ENCODE measurements at regions not wholly inside any gene's neighbourhood (a gene's known extent, or its start where the extent isn't known, plus 50 kb on each side); places are given as distances from the start of the nearest gene placed in this dataset.
"Not testable (repeated sequence)": the region's sequence is repeated elsewhere in the genome, so short reads cannot be mapped to it uniquely, and the experiment has no call there.

DNA sequence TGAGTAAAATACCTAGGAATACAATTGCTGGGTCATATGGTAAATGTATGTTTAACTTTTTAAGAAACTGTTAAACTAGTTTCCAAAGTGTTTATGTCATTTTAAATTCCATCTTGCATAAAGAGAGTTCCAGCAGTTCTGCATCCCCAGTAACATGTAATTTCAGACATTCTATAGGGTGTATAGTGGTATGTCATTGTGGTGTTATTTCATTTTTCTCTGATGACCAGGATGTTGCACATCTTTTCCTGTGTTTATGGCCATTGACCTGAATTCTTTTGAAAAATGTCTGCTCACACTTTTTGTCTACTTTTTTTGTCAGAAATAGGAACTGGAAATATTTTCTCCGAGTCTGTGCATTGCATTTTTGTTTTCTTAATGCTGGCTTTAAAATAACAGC lies 128.9 kb downstream of the TMEM200A start:
- no peak overlapping the region for H3K4me3 ChIP-seq (ENCODE audit: low read depth, low read length)
- TF ChIP-seq, protein P1, sequence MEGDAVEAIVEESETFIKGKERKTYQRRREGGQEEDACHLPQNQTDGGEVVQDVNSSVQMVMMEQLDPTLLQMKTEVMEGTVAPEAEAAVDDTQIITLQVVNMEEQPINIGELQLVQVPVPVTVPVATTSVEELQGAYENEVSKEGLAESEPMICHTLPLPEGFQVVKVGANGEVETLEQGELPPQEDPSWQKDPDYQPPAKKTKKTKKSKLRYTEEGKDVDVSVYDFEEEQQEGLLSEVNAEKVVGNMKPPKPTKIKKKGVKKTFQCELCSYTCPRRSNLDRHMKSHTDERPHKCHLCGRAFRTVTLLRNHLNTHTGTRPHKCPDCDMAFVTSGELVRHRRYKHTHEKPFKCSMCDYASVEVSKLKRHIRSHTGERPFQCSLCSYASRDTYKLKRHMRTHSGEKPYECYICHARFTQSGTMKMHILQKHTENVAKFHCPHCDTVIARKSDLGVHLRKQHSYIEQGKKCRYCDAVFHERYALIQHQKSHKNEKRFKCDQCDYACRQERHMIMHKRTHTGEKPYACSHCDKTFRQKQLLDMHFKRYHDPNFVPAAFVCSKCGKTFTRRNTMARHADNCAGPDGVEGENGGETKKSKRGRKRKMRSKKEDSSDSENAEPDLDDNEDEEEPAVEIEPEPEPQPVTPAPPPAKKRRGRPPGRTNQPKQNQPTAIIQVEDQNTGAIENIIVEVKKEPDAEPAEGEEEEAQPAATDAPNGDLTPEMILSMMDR (conservative IDR thresholded peaks at IDR 0.05; ENCODE audit: low read depth, low read length) = no peak
- DNase-seq (ENCODE audit: low read depth) = no peak

DNA sequence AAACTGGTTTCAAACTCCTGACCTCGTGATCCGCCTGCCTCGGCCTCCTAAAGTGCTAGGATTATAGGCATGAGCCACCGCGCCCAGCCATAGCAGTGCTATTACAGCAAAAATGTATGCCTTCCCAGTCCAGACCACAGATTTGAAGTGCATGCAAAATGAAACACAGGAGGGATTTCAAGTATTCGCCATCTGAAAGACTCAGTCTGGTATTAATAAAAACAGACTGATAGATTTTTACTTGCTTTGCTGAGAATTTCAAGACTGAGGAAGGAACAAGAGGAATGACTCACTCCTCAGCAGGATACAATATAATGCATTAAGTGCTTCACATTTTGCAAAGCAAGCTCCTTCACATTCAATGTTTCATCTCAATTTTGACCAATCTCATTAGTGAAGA lies 134.9 kb downstream of the TMEM200A start:
- TF ChIP-seq, protein P1 (conservative IDR thresholded peaks at IDR 0.05; ENCODE audit: low read depth, low read length) = no peak
- H3K4me3 ChIP-seq (ENCODE audit: low read depth, low read length) = no peak overlapping the region
- DNase-seq (ENCODE audit: low read depth) = no peak

DNA sequence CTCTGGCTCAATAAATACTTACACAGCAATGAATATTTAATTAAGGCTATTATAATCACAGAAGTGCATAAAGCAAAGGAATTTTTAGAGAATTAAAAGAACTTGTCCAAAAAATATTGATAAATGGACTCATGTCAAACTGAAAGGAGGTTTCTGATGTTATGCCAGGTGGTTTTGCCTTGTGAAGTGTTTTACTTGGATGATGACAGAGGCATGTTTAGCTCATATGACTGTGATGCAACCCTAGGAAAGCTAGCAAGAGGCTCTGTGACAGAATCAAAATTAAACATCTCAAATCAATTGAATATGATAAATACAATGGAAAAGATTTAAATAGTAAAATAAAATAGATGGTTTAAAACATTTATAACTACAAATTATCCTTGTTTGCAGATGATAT lies 137.3 kb downstream of the TMEM200A start:
- no peak for DNase-seq (ENCODE audit: low read depth)
- H3K4me3 ChIP-seq (ENCODE audit: low read depth, low read length) = no peak overlapping the region
- TF ChIP-seq, protein P1 (conservative IDR thresholded peaks at IDR 0.05; ENCODE audit: low read depth, low read length) = no peak

DNA sequence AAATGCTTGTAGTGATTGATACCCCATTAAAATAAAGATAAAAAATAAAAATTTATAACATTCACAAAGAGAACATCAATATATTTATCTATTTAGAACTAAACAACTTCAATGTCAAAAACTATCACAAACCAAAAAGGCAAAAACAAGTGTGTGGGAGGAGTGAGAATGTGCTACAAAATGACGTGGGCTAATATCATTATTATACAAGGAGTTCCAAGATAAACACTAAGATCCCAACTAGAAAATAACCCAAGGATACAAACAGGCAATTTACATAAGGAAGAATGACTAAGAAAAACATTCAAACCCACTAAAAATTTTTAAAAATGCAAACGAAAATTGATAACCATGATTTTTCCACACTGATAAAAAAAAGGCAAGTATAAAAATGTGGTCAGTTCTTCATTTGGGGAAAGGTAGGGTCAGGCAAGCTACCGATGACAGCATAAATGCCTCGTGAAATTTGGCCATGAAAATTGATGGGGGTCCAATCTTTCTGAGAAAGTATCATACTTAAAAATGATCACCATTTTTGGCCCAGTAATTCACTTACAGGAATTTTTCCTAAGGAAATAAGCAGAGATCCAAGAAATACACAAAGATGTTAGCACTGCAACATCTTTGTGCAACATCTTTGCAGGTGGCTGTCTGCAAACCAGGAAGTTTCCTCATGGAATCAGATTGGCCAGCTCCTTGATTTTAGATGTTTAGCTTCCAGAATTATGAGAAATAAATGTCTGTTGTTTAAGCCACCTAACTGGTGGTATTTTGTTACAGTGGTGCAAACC lies 140.2 kb downstream of the TMEM200A start:
- H3K4me3 ChIP-seq (ENCODE audit: low read depth, low read length) = no peak overlapping the region
- DNase-seq (ENCODE audit: low read depth) = no peak
- TF ChIP-seq, protein P1 (conservative IDR thresholded peaks at IDR 0.05; ENCODE audit: low read depth, low read length) = no peak

DNA sequence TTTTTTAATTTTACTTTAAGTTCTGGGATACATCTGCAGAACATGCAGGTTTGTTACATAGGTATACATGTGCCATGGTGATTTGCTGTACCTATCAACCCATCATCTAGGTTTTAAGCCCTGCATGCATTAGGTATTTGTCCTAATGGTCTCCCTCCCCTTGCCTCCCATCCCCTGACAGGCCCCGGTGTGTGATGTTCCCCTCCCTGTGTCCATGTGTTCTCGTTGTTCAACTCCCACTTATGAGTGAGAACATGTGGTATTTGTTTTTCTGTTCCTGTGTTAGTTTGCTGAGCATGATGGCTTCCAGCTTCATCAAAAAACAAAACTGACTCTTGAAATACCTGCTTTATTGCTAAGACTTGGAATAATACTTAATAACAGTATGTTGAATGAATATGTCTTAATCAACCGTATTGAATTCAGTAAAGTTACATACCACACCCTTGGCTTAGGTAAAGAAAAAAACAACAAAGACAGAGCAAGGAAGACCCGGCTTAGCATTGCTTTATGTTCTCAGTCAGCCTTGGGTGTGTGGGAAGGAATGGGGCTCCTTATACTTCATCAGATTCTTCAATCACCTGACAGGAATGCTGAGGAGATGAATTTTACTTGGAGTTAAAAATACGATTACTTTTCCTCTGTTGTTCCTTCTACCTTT lies 141.3 kb downstream of the TMEM200A start:
- not testable (repeated sequence) for H3K4me3 ChIP-seq (ENCODE audit: low read depth, low read length); DNase-seq (ENCODE audit: low read depth)

DNA sequence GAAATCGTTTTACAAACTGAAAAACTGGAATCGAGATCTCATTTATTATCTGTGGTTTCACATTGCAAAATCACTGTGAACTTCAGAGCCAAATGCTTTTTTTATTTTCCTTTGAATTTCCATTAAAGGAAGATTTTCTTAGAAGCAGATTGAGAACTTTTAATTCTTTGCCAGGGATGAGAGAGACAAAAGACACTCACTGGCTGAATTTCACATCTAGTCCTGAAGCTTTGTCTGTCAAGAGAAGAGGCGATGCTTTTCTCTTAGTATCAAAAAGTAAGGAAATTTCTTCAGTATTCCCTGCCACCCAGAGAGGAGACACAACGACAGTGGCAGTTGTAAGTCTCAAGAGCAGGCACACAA lies 141.8 kb downstream of the TMEM200A start:
- TF ChIP-seq, protein P1 (conservative IDR thresholded peaks at IDR 0.05; ENCODE audit: low read depth, low read length) = no peak
- DNase-seq (ENCODE audit: low read depth) = no peak
- no peak overlapping the region for H3K4me3 ChIP-seq (ENCODE audit: low read depth, low read length)

DNA sequence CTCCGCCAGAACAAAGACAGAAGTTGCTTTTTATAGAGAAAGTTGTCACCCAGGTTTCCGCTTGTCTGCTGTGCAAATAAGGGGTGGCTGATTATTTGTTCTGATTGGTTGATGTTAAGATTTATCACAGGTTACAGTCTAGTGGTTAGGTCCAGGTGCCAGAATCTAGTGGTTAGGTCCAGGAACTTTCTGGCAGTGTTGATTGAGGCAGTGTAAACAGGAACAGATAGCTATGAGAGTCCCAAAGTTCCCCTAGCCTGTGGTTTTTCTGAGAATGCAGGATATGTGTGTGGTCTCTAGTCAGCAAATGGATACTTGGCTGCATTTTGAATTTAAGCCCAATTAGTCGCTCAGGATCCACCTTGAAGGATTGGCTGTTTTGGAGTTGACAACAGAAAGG lies 148.0 kb downstream of the TMEM200A start:
- H3K4me3 ChIP-seq (ENCODE audit: low read depth, low read length) = no peak overlapping the region
- DNase-seq (ENCODE audit: low read depth) = peak; percentile 61
- TF ChIP-seq, protein P1 (conservative IDR thresholded peaks at IDR 0.05; ENCODE audit: low read depth, low read length) = no peak
